ENCODE measurements at regions not wholly inside any gene's neighbourhood (a gene's known extent, or its start where the extent isn't known, plus 50 kb on each side); places are given as distances from the start of the nearest gene placed in this dataset.

GRCh38 chr9:11356067-11356466 lies 743.3 kb upstream of the PTPRD start:
- DNase-seq (ENCODE audit: low read depth, low spot score), result no peak
- no peak overlapping the region for H3K4me3 ChIP-seq (ENCODE audit: low read length)

- no peak for DNase-seq (ENCODE audit: low read depth, low spot score)
- H3K4me3 ChIP-seq (ENCODE audit: low read length), result no peak overlapping the region
Measured at GRCh38 chr9:11366585-11367129, 753.9 kb upstream of the PTPRD start.

GRCh38 chr9:11374926-11375325 lies 762.1 kb upstream of the PTPRD start:
- no peak overlapping the region for H3K4me3 ChIP-seq (ENCODE audit: low read length)
- no peak for DNase-seq (ENCODE audit: low read depth, low spot score)

- H3K4me3 ChIP-seq (ENCODE audit: low read length), result no peak overlapping the region
Measured at GRCh38 chr9:11402621-11403020, 789.8 kb upstream of the PTPRD start.

GRCh38 chr9:11414241-11414640 lies 801.4 kb upstream of the PTPRD start:
- no peak for DNase-seq (ENCODE audit: low read depth, low spot score)
- H3K4me3 ChIP-seq (ENCODE audit: low read length), result no peak overlapping the region

More at GRCh38 chr9:11402621-11403020, 789.8 kb upstream of the PTPRD start:
- DNase-seq (ENCODE audit: low read depth, low spot score), result no peak

- H3K4me3 ChIP-seq (ENCODE audit: low read length), result no peak overlapping the region
- DNase-seq (ENCODE audit: low read depth, low spot score), result no peak
Measured at GRCh38 chr9:11417782-11418181, 805.0 kb upstream of the PTPRD start.

- DNase-seq (ENCODE audit: low read depth, low spot score), result no peak
- no peak overlapping the region for H3K4me3 ChIP-seq (ENCODE audit: low read length)
Measured at GRCh38 chr9:11431490-11431889, 818.7 kb upstream of the PTPRD start.

GRCh38 chr9:11432361-11432760 lies 819.6 kb upstream of the PTPRD start:
- H3K4me3 ChIP-seq (ENCODE audit: low read length), result no peak overlapping the region
- no peak for DNase-seq (ENCODE audit: low read depth, low spot score)

- no peak overlapping the region for H3K4me3 ChIP-seq (ENCODE audit: low read length)
- DNase-seq (ENCODE audit: low read depth, low spot score), result no peak
Measured at GRCh38 chr9:11443631-11444030, 830.8 kb upstream of the PTPRD start.

GRCh38 chr9:11457825-11458790 lies 845.3 kb upstream of the PTPRD start:
- DNase-seq (ENCODE audit: low read depth, low spot score), result no peak
- no peak overlapping the region for H3K4me3 ChIP-seq (ENCODE audit: low read length)

GRCh38 chr9:11469745-11470144 lies 856.9 kb upstream of the PTPRD start:
- DNase-seq (ENCODE audit: low read depth, low spot score), result no peak
- H3K4me3 ChIP-seq (ENCODE audit: low read length), result no peak overlapping the region

GRCh38 chr9:11471321-11471720 lies 858.5 kb upstream of the PTPRD start:
- no peak for DNase-seq (ENCODE audit: low read depth, low spot score)

GRCh38 chr9:11500780-11501179 lies 888.0 kb upstream of the PTPRD start:
- DNase-seq (ENCODE audit: low read depth, low spot score), result no peak
- no peak overlapping the region for H3K4me3 ChIP-seq (ENCODE audit: low read length)

More at GRCh38 chr9:11471321-11471720, 858.5 kb upstream of the PTPRD start:
- no peak overlapping the region for H3K4me3 ChIP-seq (ENCODE audit: low read length)

- no peak for DNase-seq (ENCODE audit: low read depth, low spot score)
Measured at GRCh38 chr9:11506980-11507379, 894.2 kb upstream of the PTPRD start.

GRCh38 chr9:11537566-11537965 lies 924.8 kb upstream of the PTPRD start:
- no peak for DNase-seq (ENCODE audit: low read depth, low spot score)

More at GRCh38 chr9:11506980-11507379, 894.2 kb upstream of the PTPRD start:
- no peak overlapping the region for H3K4me3 ChIP-seq (ENCODE audit: low read length)

GRCh38 chr9:11542781-11543180 lies 930.0 kb upstream of the PTPRD start:
- DNase-seq (ENCODE audit: low read depth, low spot score), result no peak
- H3K4me3 ChIP-seq (ENCODE audit: low read length), result no peak overlapping the region

More at GRCh38 chr9:11537566-11537965, 924.8 kb upstream of the PTPRD start:
- H3K4me3 ChIP-seq (ENCODE audit: low read length), result no peak overlapping the region

GRCh38 chr9:11546231-11546630 lies 933.4 kb upstream of the PTPRD start:
- no peak overlapping the region for H3K4me3 ChIP-seq (ENCODE audit: low read length)
- no peak for DNase-seq (ENCODE audit: low read depth, low spot score)

- no peak overlapping the region for H3K4me3 ChIP-seq (ENCODE audit: low read length)
- DNase-seq (ENCODE audit: low read depth, low spot score), result no peak
Measured at GRCh38 chr9:11549311-11549794, 936.6 kb upstream of the PTPRD start.

- DNase-seq (ENCODE audit: low read depth, low spot score), result no peak
Measured at GRCh38 chr9:11551106-11551505, 938.3 kb upstream of the PTPRD start.

GRCh38 chr9:11558043-11558442 lies 945.2 kb upstream of the PTPRD start:
- no peak overlapping the region for H3K4me3 ChIP-seq (ENCODE audit: low read length)
- DNase-seq (ENCODE audit: low read depth, low spot score), result no peak

More at GRCh38 chr9:11551106-11551505, 938.3 kb upstream of the PTPRD start:
- no peak overlapping the region for H3K4me3 ChIP-seq (ENCODE audit: low read length)

Measured in Jurkat, Clone E6-1 (cell line).